ENCODE measurements at regions not wholly inside any gene's neighbourhood (a gene's known extent, or its start where the extent isn't known, plus 50 kb on each side); places are given as distances from the start of the nearest gene placed in this dataset.

DNA sequence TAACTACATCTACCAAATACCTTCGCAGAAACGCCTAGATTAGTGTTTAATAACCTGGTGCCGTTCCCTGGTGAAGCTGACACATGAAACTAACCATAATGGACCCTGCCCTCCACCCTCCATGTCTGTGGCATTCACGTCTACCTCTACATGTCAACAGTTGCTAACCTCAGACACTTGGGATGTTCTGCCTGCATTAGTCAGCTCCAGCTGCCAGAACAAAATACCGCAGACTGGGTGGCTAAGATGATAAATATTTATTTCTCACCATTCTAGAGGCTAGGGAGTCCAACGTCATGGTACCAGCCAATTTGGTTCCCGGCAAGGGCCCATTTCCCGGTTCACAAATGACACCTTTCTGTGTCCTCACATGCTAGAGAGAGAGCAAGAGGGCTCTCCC is 118.5 kb upstream of the CHST15 start:
- H3K9me3 ChIP-seq: no peaks in the 10 kb centered on the region
- intact Hi-C loops (cut with DNase I): no loop called here
- H3K4me3 ChIP-seq: no peak overlapping the region
- no peak overlapping the region for H3K9ac ChIP-seq (ENCODE audit: low read depth in 2 of 2, low read length in 2 of 2)
- DNase-seq: no peak
- TF ChIP-seq, protein P1, sequence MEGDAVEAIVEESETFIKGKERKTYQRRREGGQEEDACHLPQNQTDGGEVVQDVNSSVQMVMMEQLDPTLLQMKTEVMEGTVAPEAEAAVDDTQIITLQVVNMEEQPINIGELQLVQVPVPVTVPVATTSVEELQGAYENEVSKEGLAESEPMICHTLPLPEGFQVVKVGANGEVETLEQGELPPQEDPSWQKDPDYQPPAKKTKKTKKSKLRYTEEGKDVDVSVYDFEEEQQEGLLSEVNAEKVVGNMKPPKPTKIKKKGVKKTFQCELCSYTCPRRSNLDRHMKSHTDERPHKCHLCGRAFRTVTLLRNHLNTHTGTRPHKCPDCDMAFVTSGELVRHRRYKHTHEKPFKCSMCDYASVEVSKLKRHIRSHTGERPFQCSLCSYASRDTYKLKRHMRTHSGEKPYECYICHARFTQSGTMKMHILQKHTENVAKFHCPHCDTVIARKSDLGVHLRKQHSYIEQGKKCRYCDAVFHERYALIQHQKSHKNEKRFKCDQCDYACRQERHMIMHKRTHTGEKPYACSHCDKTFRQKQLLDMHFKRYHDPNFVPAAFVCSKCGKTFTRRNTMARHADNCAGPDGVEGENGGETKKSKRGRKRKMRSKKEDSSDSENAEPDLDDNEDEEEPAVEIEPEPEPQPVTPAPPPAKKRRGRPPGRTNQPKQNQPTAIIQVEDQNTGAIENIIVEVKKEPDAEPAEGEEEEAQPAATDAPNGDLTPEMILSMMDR (IDR thresholded peaks at IDR 0.05): no peak
- no peaks in the 10 kb centered on the region for H3K36me3 ChIP-seq
- H3K27me3 ChIP-seq: no peaks in the 10 kb centered on the region
- H3K4me1 ChIP-seq: no peaks in the 10 kb centered on the region
- H3K27ac ChIP-seq: no peak overlapping the region

DNA sequence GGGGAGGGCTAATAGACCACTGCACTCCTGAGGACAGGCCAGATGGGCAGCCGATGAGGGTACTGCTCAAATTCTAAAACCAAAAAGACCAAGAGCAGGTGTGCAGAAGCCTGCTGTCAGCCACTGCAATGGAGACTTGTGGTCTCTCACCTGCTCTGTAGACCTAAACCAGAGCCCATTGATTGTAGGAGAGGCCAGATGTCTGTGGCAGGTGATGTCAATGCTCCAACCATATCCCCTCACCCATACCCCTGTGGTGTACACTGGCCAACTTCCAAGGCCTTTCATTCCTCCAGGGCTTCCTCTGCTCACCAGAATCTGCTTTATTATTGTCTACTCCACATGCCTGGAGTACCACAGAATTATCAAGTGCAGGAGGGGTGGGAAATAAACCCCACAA is 116.9 kb upstream of the CHST15 start:
- no peak for DNase-seq
- intact Hi-C loops (cut with DNase I): no loop called here
- Histone ChIP-seq H3K36me3 (no peaks in the 10 kb centered on the region), H3K27ac (no peak overlapping the region), H3K9me3 (no peaks in the 10 kb centered on the region), H3K9ac (ENCODE audit: low read depth in 2 of 2, low read length in 2 of 2) (no peak overlapping the region), H3K4me1 (no peaks in the 10 kb centered on the region), H3K4me3 (no peak overlapping the region), H3K27me3 (no peaks in the 10 kb centered on the region)
- TF ChIP-seq, protein P1 (IDR thresholded peaks at IDR 0.05): no peak

DNA sequence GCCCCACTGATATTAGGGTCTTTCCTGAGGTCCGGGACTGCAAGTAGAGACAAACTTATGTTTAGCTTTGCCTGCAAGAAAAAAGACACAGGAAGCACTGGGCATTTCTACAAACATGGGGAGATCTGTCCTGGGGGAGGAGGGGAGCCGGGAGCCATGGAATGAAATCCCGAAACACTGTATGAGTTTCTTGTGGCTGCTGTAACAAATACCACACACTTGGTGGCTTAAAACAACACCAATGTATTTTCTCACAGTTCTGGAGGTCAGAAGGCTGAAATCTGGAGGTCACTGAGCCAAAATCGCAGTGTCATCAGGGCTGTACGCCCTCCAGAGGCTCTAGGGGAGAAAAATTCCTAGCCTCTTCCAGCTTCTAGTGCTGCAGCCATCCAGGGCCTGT is 114.0 kb upstream of the CHST15 start:
- Histone ChIP-seq H3K27me3 (no peaks in the 10 kb centered on the region), H3K9me3 (no peaks in the 10 kb centered on the region), H3K4me3 (no peak overlapping the region), H3K36me3 (no peaks in the 10 kb centered on the region), H3K27ac (no peak overlapping the region), H3K9ac (ENCODE audit: low read depth in 2 of 2, low read length in 2 of 2) (no peak overlapping the region), H3K4me1 (no peaks in the 10 kb centered on the region)
- DNase-seq: no peak
- TF ChIP-seq, protein P1 (IDR thresholded peaks at IDR 0.05): no peak
- intact Hi-C loops (cut with DNase I): no loop called here

DNA sequence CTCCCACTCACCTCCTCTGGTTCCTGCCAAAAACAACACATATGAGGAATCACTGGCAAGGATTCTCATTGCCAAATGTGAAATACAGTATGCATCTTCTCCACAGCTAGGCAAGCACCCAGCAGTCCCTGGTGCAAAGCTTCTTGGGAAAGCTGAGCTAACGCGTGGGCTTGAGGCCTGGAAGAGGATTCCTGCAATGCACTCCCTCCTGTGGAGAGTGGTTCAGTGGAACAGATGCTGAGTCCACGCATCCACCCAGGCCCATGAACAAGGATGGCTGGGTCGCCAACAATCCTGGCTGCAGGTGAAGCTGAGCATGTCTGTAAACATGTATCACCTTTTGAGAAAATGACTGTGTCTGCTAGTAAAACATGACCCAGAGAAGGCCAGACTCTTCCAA is 113.2 kb upstream of the CHST15 start:
- no peak for DNase-seq
- no peak overlapping the region for H3K27ac ChIP-seq
- intact Hi-C loops (cut with DNase I): no loop called here

DNA sequence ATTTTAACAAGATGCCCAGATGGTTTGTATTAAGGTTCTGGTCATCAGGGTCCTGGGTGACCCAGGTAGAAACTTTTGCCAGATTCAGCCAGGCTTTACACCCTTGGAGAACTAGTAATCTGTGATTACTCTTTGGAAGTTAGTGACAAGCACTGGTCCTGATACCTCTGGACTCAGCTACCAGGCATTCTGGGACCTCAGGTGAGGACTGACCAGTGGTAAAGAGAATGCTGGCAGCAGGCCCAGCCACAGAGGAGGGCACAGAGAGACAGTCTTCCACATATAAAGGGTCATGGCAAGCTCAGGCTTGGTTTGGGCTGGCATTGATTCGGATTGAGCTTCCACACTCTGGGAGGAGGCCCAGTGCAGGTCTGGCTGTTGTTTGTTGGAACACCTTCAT is 112.0 kb upstream of the CHST15 start:
- H3K27me3 ChIP-seq: no peaks in the 10 kb centered on the region
- DNase-seq: no peak
- H3K4me3 ChIP-seq: no peak overlapping the region
- TF ChIP-seq, protein P1 (IDR thresholded peaks at IDR 0.05): no peak
- intact Hi-C loops (cut with DNase I): no loop called here
- H3K9me3 ChIP-seq: no peaks in the 10 kb centered on the region
- H3K4me1 ChIP-seq: no peaks in the 10 kb centered on the region
- no peak overlapping the region for H3K27ac ChIP-seq
- H3K9ac ChIP-seq (ENCODE audit: low read depth in 2 of 2, low read length in 2 of 2): no peak overlapping the region
- no peaks in the 10 kb centered on the region for H3K36me3 ChIP-seq

More for the DNA sequence above, 113.2 kb upstream of the CHST15 start:
- no peaks in the 10 kb centered on the region for H3K27me3 ChIP-seq
- H3K4me1 ChIP-seq: no peaks in the 10 kb centered on the region
- TF ChIP-seq, protein P1 (IDR thresholded peaks at IDR 0.05): no peak
- no peaks in the 10 kb centered on the region for H3K9me3 ChIP-seq
- H3K36me3 ChIP-seq: no peaks in the 10 kb centered on the region
- H3K9ac ChIP-seq (ENCODE audit: low read depth in 2 of 2, low read length in 2 of 2): no peak overlapping the region
- no peak overlapping the region for H3K4me3 ChIP-seq

DNA sequence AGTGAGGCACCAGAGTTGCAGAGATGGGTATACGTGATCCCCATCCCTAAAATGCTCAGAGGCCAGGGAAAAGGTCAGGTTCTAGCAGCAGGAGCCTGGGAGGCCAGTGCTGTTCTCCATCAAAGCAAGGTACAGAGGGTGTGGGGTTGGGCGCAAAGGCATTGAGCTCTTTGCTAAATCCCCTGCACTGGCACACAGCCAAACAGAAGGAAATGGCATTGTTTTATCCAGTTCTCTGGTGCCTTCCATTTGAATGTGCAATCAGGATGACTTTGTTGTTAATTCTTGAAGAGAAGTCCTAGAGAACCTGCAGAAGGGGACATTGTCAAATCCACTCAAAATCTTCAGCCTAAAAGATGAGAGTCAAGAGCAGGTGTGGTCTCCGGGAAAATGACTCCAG is 111.3 kb upstream of the CHST15 start:
- no peaks in the 10 kb centered on the region for H3K36me3 ChIP-seq
- no peak for DNase-seq
- H3K27ac ChIP-seq: no peak overlapping the region
- H3K27me3 ChIP-seq: no peaks in the 10 kb centered on the region
- no peaks in the 10 kb centered on the region for H3K9me3 ChIP-seq
- intact Hi-C loops (cut with DNase I): no loop called here
- H3K9ac ChIP-seq (ENCODE audit: low read depth in 2 of 2, low read length in 2 of 2): no peak overlapping the region
- H3K4me3 ChIP-seq: no peak overlapping the region
- no peaks in the 10 kb centered on the region for H3K4me1 ChIP-seq
- TF ChIP-seq, protein P1 (IDR thresholded peaks at IDR 0.05): no peak

All from colonic mucosa (tissue), 4 donors.